Brain microvascular endothelial cell (primary cell): ENCODE measurements at regions not wholly inside any gene's neighbourhood (a gene's known extent, or its start where the extent isn't known, plus 50 kb on each side); places are given as distances from the start of the nearest gene placed in this dataset.

Source experiments
- DNase-seq: peaks from one replicate; pipeline ENCODE4 v3.0.0-alpha.2; 2020
- H3K27ac ChIP-seq: fragments of 250-450 bp; sonication (Bioruptor Pico); 2 replicates; pipeline ENCODE4 v1.5.1; 2020; ENCODE audit warnings: mild to moderate bottlenecking, moderate library complexity
- H3K27me3 ChIP-seq: fragments of 250-450 bp; sonication (Bioruptor Pico); replicated peaks from 2 replicates; pipeline ENCODE4 v1.5.1; 2020; ENCODE audit warnings: mild to moderate bottlenecking
- H3K36me3 ChIP-seq: fragments of 250-450 bp; sonication (Bioruptor Pico); replicated peaks from 2 replicates; pipeline ENCODE4 v1.5.1; 2020; ENCODE audit warnings: mild to moderate bottlenecking
- H3K4me3 ChIP-seq: 2 replicates; pipeline ENCODE4 v1.5.1; 2011; ENCODE audit warnings: low read depth, mild to moderate bottlenecking, control low read depth, low read length, moderate library complexity
- in situ Hi-C: cut with HindIII; loops from 2 replicates; pipeline ENCODE4 v1.10.0; 2017; ENCODE audit warnings: low sequenced_read_pairs, low pct_ligation_motif_present
- TF ChIP-seq, protein P1 (sequence below): IDR thresholded peaks from 2 replicates; pipeline ENCODE4 v1.5.1; 2011; ENCODE audit warnings: low read depth, mild to moderate bottlenecking, moderate library complexity, low read length, control low read depth, inconsistent platforms; ENCODE audit errors: missing control alignments

- Histone ChIP-seq H3K4me3 (no peak overlapping the region), H3K36me3 (no peaks in the 10 kb centered on the region), H3K27me3 (no peaks in the 10 kb centered on the region), H3K27ac (no peak overlapping the region)
- no peak for DNase-seq
- TF ChIP-seq, protein P1, sequence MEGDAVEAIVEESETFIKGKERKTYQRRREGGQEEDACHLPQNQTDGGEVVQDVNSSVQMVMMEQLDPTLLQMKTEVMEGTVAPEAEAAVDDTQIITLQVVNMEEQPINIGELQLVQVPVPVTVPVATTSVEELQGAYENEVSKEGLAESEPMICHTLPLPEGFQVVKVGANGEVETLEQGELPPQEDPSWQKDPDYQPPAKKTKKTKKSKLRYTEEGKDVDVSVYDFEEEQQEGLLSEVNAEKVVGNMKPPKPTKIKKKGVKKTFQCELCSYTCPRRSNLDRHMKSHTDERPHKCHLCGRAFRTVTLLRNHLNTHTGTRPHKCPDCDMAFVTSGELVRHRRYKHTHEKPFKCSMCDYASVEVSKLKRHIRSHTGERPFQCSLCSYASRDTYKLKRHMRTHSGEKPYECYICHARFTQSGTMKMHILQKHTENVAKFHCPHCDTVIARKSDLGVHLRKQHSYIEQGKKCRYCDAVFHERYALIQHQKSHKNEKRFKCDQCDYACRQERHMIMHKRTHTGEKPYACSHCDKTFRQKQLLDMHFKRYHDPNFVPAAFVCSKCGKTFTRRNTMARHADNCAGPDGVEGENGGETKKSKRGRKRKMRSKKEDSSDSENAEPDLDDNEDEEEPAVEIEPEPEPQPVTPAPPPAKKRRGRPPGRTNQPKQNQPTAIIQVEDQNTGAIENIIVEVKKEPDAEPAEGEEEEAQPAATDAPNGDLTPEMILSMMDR, result no peak
- in situ Hi-C loops, result no loop called here
These were observed 50.6 kb upstream of the ITSN2 start for GRCh38 chr2:24410976-24411375.

- DNase-seq, result peak; percentile 56
- no peaks in the 10 kb centered on the region for H3K27me3 ChIP-seq
- TF ChIP-seq, protein P1, result peak; percentile 89
- H3K4me3 ChIP-seq, result no peak overlapping the region
- H3K27ac ChIP-seq, result no peak overlapping the region
- in situ Hi-C loops, result no loop called here
- H3K36me3 ChIP-seq, result no peaks in the 10 kb centered on the region
These were observed 49.6 kb upstream of the ITSN2 start for GRCh38 chr2:24409700-24410556.
